NCI-H345 (cell line): ENCODE measurements at regions not wholly inside any gene's neighbourhood (a gene's known extent, or its start where the extent isn't known, plus 50 kb on each side); places are given as distances from the start of the nearest gene placed in this dataset.

Experiments used
- DNase-seq: peaks from one replicate; lab custom pipeline; 2025; lab: John Stamatoyannopoulos, UW

- no peak for DNase-seq
Observed at GRCh38 chr6:163802267-163802666, 387.7 kb downstream of the QKI start.

- no peak for DNase-seq
Observed at GRCh38 chr6:163797296-163797845, 382.9 kb downstream of the QKI start.

DNA sequence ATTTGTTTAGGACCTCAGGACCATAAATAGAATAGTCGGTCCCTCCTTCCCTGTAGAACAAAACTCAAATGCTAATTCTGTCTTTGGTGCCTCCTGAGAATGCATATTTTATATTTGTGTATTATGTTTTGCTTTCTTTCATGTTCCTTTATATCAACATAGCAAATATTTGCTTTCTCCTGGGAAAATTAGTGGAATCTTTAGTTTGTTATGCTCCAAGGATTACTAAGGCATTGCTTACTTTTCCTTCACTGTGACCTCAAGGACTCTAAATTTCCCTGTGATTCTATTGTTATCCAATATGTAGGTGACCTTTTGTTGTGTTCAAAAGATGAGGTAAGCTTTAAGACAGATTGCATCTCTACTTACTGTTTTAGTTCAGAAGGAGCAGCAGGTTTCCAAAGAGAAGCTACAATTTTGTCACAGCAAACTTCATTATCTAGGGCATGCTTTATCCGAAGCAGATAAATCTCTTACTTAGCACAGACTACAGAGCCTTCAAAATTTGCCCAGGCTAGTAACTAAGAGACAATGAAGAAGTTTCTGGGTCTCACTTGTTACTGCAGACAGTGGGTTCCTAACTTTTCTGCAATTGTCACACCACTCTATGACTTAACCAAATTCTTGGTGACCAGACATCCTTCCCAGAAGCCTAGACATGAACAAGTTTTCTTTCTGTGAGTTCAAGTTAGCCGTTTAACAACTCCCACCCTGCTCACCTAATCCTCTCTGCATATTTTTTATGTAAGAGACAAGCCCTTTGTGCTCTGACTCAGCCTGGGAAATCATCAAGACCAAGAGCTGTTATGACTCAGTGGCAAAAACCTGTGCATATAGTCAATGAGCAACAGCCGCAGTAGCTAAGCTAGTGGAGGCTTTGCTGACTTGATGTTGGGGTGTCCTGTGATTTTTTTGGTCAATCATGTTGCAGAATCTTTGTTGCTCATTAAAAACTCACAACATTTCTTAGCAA lies 378.8 kb downstream of the QKI start:
- no peak for DNase-seq

GRCh38 chr6:163790266-163790840 lies 375.8 kb downstream of the QKI start:
- no peak for DNase-seq

DNA sequence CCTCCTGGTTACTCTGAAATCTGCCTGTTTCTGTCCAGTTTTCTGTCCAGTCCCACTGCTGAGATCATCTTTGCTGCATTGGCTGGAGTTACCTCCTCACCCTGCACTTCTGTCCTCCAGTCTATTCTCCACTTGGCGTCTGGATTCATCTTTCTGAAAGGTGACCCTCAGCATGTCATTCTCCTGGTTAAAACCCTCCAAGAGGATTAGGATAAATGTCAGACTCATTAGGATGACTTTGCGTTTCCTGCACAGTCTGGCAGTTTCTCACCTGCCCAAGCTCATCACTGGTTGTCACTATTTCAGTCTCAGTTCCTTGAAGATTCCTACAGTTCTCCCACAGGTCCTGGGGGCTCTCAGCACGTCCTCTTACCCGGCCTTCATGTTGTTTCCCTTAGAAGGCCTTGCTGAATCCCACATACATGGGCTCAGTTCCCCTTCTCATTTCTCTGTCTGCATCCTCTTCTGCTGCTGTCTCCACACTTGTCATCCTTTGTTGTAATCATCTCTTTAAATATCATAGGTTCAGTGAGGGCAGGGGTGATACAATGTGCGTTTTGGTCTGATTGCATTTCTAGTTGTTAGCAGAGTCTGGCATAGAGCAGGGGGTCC lies 374.8 kb downstream of the QKI start:
- DNase-seq, result no peak

DNA sequence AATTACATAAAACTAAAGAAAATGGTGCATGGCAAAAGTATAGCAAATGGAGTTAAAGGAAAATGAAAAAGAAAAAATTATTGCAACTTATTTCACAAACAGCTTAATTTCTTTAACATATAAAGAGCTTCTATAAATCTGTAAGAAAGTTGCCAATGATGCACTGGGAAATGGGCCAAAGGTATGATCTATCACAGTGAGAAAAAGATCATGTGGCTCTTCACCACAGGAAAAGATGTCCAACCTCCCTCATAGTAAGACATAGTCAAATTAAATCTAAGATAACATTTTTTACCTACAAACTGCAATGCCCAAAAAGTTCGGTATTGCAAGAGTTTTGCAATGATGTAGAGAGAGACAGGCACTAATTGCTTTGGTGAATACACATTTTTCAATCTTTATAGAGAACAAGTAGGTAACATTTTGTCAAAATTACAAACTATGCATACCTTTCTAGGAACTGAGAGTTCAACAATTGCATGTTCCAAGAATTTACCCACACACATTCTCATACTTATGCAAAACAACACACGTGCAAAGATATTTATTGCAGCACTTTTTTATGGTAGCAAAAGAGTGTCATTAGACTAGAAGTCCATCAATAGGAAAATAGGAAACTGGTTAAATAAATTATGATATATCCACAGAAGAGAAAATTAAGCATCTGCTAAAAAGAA lies 372.6 kb downstream of the QKI start:
- DNase-seq, result no peak

- DNase-seq, result no peak
Observed at GRCh38 chr6:163782436-163783003, 368.0 kb downstream of the QKI start.

- DNase-seq, result peak; percentile 45
Observed at GRCh38 chr6:163780994-163781393, 366.5 kb downstream of the QKI start.

DNA sequence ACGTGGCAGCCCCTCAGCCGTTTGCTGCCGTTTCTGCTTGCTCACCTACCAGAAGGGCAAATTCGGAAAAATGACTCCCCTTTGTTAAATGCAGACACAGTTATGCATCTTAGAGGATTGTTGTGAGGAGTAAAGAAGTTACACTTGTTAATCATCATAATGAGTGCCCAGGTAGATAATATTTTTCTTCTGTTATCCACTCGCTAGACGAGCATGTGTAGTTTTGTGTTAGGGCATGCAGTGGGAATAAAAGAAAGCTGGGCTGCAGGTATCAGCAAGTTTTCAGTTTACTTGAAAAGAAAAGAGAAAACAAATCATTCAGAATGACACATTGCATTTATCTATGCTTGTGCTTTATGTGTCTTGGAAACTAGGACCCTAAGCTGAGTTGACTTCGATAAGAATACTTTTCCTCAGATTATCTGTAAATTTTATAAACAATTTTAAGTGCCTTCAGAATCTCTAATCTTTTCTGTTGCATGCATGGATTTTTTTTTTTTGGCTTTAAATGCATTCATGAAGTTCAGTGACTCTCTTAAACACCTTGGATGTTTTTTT lies 365.3 kb downstream of the QKI start:
- no peak for DNase-seq

GRCh38 chr6:163777716-163778115 lies 363.2 kb downstream of the QKI start:
- no peak for DNase-seq

DNA sequence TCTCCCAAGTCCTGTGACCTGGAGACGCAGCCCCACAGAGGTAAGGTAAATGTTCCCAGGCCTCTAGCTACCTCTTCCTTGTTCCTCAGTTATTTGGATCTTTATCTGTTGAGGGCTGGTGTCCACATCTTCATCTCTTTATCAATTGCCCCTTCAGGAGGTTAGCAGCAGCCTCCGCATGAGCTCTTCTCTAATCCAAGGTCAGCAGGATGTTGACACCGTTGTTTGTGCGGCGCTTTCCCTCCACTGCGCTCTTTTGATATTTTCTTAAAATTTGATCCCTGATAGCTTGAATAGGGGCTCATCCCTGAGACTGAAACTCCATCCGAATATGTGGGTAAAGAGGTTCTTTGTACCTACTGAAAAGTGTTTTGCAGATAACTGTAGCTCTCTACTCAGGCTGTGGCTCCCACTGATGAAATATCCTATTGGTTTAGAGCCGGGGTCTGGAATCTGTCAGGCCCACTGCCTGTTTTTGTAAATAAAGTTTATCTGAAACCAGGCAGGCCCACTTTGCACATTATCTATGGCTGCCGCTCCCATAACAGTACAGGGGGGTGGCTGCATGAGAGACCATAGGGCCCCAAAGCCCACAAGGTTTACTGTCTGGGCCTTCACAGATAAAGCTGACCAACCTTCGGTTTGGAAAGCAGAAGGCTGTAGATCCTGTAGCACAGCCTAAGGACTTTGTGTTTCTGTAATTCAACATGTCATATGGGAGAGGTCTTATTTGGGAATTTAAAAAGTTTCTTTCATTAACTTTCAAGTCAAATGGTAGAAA lies 362.6 kb downstream of the QKI start:
- DNase-seq, result no peak

- no peak for DNase-seq
Observed at GRCh38 chr6:163776196-163776905, 361.8 kb downstream of the QKI start.

DNA sequence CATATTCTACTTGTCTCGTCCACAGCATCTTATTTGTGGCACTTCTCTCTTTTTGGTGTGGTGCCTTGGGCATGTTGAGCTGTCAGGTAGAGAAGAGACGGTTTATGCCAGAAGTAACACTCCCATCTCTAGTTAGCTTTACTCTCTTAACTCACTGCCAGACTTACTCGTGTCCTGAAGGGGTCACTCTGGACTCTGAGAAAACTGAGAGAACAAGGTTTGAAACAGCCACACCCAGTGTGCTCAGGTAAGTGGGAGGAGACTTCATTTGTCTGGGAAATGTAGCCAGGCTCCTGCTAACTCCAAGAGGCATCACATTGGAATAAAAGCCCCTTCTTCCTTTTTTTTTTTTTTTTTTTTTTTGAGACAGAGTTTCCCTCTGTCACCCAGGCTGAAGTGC lies 360.8 kb downstream of the QKI start:
- DNase-seq, result no peak

- DNase-seq, result no peak
Observed at GRCh38 chr6:163774485-163774884, 360.0 kb downstream of the QKI start.

DNA sequence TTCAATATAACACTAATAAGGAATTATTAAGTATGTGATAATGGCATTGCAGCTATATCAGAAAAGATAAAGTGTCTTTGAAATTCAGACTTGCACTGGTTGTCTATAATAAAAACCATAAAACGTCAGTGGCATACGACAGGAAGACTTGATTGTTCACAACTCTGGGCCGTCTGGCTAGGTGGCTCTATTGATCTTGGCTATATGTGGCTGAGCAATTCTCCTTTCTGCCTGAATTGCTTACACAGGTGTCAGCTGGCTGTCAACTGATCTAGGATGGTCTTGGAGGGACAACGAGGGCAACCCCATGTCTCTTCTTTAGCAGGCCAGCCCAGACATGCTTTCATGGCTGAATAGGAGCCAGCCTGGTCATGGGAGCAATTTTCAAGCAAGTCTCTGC lies 359.1 kb downstream of the QKI start:
- DNase-seq, result peak; percentile 32

- no peak for DNase-seq
Observed at GRCh38 chr6:163772701-163773100, 358.2 kb downstream of the QKI start.

DNA sequence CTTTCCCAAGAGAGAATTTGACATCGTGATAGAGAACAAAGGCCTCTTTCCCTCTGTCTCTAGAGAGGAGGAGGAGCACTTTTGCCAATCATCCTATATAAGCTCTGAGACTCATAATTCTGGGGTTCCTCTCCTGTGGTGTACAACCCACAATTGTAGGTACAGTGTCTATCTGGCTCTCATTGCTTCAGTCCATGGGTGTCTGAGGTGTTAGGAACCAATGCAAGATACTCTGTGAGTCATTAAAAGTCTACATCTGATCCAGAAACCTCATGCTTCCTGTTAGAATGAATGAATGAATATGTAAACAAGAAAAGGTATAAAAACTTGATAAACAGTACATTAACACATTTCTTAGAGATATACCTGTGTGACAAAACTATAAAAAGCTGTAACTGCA lies 356.7 kb downstream of the QKI start:
- DNase-seq, result no peak

DNA sequence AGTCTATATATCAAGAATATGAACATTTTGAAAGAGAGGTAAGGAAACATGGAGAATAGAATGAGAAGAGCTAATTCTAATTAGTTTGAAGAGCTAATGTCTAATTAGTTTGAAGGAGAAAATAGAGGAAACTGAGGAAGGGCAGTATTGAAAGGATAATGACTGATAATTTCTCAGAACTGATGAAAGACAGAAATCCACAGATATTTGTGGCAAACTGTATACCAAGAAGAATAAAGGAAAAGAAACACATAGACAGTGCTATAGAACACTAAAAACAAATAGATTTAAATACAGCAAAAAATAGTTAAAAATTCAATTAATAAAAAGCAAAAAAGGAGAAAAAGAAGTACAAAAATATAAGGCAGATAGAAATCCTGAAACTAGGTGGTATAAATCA lies 354.4 kb downstream of the QKI start:
- no peak for DNase-seq

DNA sequence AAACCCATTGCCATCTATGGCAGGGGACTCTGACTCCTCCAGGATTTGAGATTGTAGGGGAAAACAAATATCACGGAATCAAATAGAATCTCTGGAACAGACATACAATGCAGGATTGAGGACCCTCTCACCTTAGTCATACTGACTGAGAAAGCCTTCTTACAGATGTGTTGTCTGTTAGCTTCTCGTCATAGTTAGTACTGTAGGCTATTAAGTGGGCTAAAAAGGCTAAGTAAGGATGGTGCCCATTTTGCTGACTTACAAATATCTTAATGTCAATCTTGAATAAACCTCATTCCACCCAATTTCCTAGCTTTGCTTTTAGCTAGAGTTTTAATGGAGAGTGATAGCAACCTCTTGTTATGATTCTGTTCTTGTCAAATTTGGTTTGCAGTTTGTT lies 352.4 kb downstream of the QKI start:
- no peak for DNase-seq

DNA sequence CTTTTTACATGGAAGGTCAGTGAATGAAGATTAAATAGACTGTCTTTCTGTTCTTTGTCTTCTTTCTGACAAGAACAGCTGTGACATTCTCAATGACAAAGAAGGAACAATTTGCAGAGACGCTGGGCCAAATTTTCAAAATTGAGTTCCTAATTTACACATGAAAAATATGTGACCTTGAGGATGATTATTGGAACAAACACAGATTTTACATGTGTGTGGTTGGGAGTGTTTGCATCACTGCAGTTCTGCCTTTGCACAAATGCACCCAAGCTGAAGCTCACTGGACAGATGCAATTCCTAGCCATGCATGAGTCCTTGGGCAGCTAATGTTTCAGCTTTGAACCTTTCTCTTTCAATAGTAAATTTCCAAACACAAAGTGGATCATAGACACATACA lies 350.8 kb downstream of the QKI start:
- no peak for DNase-seq
